SK-N-SH treated with all-trans-retinoic acid at 6 μM for 48 hours (cell line): ENCODE measurements at regions not wholly inside any gene's neighbourhood (a gene's known extent, or its start where the extent isn't known, plus 50 kb on each side); places are given as distances from the start of the nearest gene placed in this dataset.

ENCODE experiments used
- ARNTL ChIP-seq: fragments of 450-650 bp; formaldehyde crosslinking; IDR thresholded peaks from 2 replicates; pipeline ENCODE4 v1.5.0; 2020; ENCODE audit warnings: low read depth, mild to moderate bottlenecking, moderate library complexity, borderline replicate concordance
- PPARA ChIP-seq: fragments of 250-450 bp; sonication (Bioruptor Pico); IDR thresholded peaks from 2 replicates; pipeline ENCODE4 v1.5.0; 2020; ENCODE audit warnings: mild to moderate bottlenecking, borderline replicate concordance

GRCh38 chr2:226664140-226664539 lies 135.5 kb downstream of the IRS1 start:
- TF ChIP-seq PPARA (no peak), ARNTL (CRISPR knock-in tag) (no peak)
